HUES48 (cell line): ENCODE measurements at regions not wholly inside any gene's neighbourhood (a gene's known extent, or its start where the extent isn't known, plus 50 kb on each side); places are given as distances from the start of the nearest gene placed in this dataset.
A peak's percentile ranks its signal among the peaks of the same experiment; 100 is the strongest.

Source experiments
- H3K27ac ChIP-seq: one replicate; pipeline ENCODE4 v1.7.0; 2013; ENCODE audit warnings: low read depth, low read length, inconsistent platforms
- H3K27me3 ChIP-seq: 2 replicates; pipeline ENCODE4 v1.6.1; 2013; ENCODE audit warnings: mild to moderate bottlenecking, low read length; ENCODE audit not compliant: control insufficient read depth, insufficient read depth
- H3K36me3 ChIP-seq: 2 replicates; pipeline ENCODE4 v1.6.1; 2013; ENCODE audit warnings: low read length; ENCODE audit not compliant: control insufficient read depth, insufficient read depth
- H3K4me1 ChIP-seq: 2 replicates; pipeline ENCODE4 v1.6.1; 2013; ENCODE audit warnings: mild to moderate bottlenecking, low read length; ENCODE audit not compliant: control insufficient read depth, insufficient read depth
- H3K4me3 ChIP-seq: 2 replicates; pipeline ENCODE4 v1.5.1; 2013; ENCODE audit warnings: mild to moderate bottlenecking, low read depth, low read length
- H3K9ac ChIP-seq: 2 replicates; pipeline ENCODE4 v1.6.1; 2013; ENCODE audit warnings: mild to moderate bottlenecking, low read depth, low read length, moderate library complexity
- H3K9me3 ChIP-seq: 2 replicates; pipeline ENCODE4 v1.6.1; 2013; ENCODE audit warnings: low read length; ENCODE audit not compliant: control insufficient read depth, insufficient read depth

DNA sequence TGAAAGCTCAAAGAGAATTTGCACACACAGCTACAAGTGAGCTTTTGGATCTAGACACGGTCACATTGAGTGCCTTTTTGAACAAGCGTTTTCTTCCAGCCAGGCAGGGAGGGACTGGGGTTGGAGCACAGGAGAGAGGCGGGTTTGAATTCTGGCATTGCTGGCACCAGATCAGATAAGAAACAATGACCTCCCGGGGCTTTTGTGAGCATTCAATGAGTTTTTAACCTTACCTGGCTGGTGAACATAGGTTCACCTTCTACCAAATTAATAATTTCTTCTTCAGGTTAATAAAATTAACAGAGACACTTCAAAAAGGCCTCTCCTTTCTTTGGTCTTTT lies 312.9 kb upstream of the MSX2 start:
- no peaks in the 10 kb centered on the region for H3K9me3 ChIP-seq
- H3K4me1 ChIP-seq = no peaks in the 10 kb centered on the region; the same call in 1 of the 2 replicates
- H3K9ac ChIP-seq = no peak overlapping the region
- no peaks in the 10 kb centered on the region for H3K27me3 ChIP-seq
- H3K36me3 ChIP-seq = no peaks in the 10 kb centered on the region
- H3K4me3 ChIP-seq = no peak overlapping the region
- H3K27ac ChIP-seq = no peak overlapping the region

DNA sequence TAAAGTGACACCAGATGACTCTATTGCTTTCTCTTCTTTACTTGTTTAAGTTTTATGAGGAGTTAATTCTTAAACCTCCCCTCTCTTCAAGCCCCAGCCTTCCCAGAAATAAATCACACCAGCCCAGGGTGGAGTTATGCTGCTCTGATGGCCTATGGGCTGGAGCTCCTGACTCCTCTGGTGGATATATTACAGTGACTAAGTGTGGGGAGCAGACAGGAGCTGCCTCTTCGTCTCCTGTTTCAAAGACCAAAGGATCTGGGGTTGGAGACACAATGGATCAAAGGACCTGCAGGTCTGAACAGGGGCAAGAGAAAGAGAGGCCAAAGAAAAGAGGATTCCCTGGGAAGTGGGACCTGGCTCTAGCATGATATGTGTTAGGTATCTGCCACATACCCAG lies 312.0 kb upstream of the MSX2 start:
- no peak overlapping the region for H3K4me3 ChIP-seq
- no peak overlapping the region for H3K9ac ChIP-seq
- H3K27ac ChIP-seq = no peak overlapping the region
- no peaks in the 10 kb centered on the region for H3K9me3 ChIP-seq
- H3K36me3 ChIP-seq = no peaks in the 10 kb centered on the region
- no peaks in the 10 kb centered on the region for H3K27me3 ChIP-seq
- H3K4me1 ChIP-seq = no peaks in the 10 kb centered on the region; the same call in 1 of the 2 replicates

GRCh38 chr5:174412941-174413340 lies 311.4 kb upstream of the MSX2 start:
- no peaks in the 10 kb centered on the region for H3K27me3 ChIP-seq
- no peaks in the 10 kb centered on the region for H3K9me3 ChIP-seq
- H3K9ac ChIP-seq = no peak overlapping the region
- H3K4me1 ChIP-seq = no peaks in the 10 kb centered on the region; the same call in 1 of the 2 replicates
- no peak overlapping the region for H3K27ac ChIP-seq
- H3K4me3 ChIP-seq = no peak overlapping the region
- H3K36me3 ChIP-seq = no peaks in the 10 kb centered on the region

- H3K4me3 ChIP-seq = no peak overlapping the region
- no peak overlapping the region for H3K9ac ChIP-seq
- H3K27ac ChIP-seq = no peak overlapping the region
- H3K4me1 ChIP-seq = no peaks in the 10 kb centered on the region; the same call in 1 of the 2 replicates
- no peaks in the 10 kb centered on the region for H3K9me3 ChIP-seq
- H3K36me3 ChIP-seq = no peaks in the 10 kb centered on the region
- peaks cover under 1% of the 10 kb centered on the region for H3K27me3 ChIP-seq
Observed at GRCh38 chr5:174413567-174414314, 310.6 kb upstream of the MSX2 start.

- Histone ChIP-seq H3K9ac (no peak overlapping the region), H3K27me3 (peaks cover 6% of the 10 kb centered on the region), H3K36me3 (no peaks in the 10 kb centered on the region), H3K4me3 (no peak overlapping the region), H3K9me3 (no peaks in the 10 kb centered on the region), H3K27ac (no peak overlapping the region), H3K4me1 (no peaks in the 10 kb centered on the region; the same call in 1 of the 2 replicates)
Observed at GRCh38 chr5:174414315-174414710, 310.1 kb upstream of the MSX2 start.

DNA sequence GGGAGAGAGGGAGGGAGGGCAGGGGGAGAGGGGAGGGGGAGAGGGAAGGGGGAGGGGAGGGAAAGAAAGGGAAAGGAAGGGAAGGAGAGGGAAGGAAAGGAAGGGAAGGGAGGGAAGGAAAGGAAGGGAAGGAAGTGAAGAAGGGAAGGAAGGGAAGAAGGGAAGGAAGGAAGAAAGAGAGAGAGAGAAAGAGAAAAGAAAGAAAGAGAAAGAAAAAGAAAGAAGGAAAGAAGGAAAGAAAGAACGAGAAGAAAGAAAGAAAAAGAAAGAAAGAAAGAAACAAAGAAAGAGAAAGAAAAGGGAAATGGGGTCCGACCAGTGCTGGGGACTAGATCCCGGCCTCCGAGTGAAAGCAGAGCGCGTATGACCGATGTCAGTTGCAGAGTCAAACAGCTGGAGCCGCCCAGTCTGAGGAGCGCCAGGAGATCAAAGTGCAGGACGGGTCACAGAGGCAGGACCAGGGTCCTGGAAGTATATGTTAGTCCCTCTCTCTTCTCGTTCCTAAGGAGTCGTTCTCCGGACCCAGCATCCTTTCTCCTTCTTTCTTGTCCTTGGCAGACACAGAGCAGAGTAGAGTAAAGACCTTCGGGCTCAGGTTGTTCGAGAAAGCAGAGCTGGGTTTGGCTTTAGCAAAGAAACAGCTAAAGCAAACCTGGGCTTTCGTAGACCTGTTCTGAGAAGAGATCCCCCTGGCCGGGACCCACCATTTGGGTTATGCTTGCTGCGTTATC lies 305.4 kb upstream of the MSX2 start:
- Histone ChIP-seq H3K9me3 (no peaks in the 10 kb centered on the region), H3K36me3 (no peaks in the 10 kb centered on the region), H3K4me1 (no peaks in the 10 kb centered on the region), H3K27ac (no peak overlapping the region), H3K4me3 (peak overlapping the region; percentile 67), H3K9ac (no peak overlapping the region), H3K27me3 (peaks cover 8% of the 10 kb centered on the region)

DNA sequence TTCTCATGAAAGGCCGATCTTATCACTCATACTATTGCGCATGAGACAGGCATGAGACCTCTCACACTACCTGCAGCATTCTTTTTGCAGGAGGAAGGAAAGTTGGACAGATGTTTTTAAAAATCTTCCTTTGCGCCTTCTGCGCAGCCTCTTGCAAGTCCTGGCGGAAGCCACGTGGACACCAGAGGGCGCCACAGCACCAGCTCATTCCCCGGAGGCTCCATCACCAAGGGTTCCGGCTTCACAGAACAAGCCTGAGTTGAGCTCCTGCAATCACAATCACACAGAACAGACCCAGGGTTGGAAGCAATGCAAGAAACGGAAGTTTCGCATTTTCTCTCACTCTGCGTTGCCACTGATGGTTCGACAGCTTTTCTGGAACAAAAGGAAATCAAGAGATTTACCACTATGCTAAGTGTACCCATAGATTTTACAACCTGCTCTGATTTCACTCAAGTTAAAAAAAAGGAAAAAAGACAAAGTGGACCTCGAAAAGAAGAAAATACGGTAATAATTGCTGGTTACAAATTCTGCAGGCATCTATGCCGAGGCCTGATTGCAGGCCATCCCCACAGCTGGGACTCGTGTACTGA lies 304.7 kb upstream of the MSX2 start:
- Histone ChIP-seq H3K4me3 (peak overlapping the region; percentile 67), H3K9ac (no peak overlapping the region), H3K36me3 (no peaks in the 10 kb centered on the region), H3K27ac (no peak overlapping the region), H3K4me1 (no peaks in the 10 kb centered on the region), H3K9me3 (no peaks in the 10 kb centered on the region), H3K27me3 (peaks cover 8% of the 10 kb centered on the region)

GRCh38 chr5:174420651-174421407 lies 303.6 kb upstream of the MSX2 start:
- no peaks in the 10 kb centered on the region for H3K9me3 ChIP-seq
- no peak overlapping the region for H3K9ac ChIP-seq
- H3K36me3 ChIP-seq = no peaks in the 10 kb centered on the region
- peaks cover 8% of the 10 kb centered on the region for H3K27me3 ChIP-seq
- H3K27ac ChIP-seq = no peak overlapping the region
- no peak overlapping the region for H3K4me3 ChIP-seq
- H3K4me1 ChIP-seq = no peaks in the 10 kb centered on the region

GRCh38 chr5:174421408-174421805 lies 303.0 kb upstream of the MSX2 start:
- H3K4me1 ChIP-seq = no peaks in the 10 kb centered on the region
- H3K4me3 ChIP-seq = no peak overlapping the region
- H3K9ac ChIP-seq = no peak overlapping the region
- no peak overlapping the region for H3K27ac ChIP-seq
- H3K27me3 ChIP-seq = peaks cover 8% of the 10 kb centered on the region
- no peaks in the 10 kb centered on the region for H3K9me3 ChIP-seq
- no peaks in the 10 kb centered on the region for H3K36me3 ChIP-seq

DNA sequence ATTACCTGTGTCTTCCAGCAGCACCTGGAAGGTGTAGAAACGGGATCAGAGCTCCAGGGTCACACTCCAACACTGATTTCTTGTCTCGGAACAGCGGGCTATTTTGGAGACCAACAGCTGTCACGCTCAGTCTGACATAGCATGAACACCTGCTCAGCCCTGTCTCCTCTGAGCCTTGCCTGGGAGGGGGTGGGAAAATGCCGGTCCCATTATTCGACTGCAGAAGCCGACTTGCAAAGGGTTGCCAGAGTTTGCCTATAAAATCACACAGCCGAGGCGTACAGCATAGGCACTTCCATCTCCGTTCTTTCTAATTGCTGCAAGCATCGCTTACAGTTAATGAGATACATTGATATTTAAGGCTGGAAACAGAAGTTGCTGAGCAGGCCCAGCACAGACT lies 300.8 kb upstream of the MSX2 start:
- peaks cover 8% of the 10 kb centered on the region for H3K27me3 ChIP-seq
- H3K9me3 ChIP-seq = no peaks in the 10 kb centered on the region
- no peak overlapping the region for H3K4me3 ChIP-seq
- no peaks in the 10 kb centered on the region for H3K4me1 ChIP-seq
- H3K27ac ChIP-seq = no peak overlapping the region
- H3K9ac ChIP-seq = no peak overlapping the region
- H3K36me3 ChIP-seq = no peaks in the 10 kb centered on the region
